GM18505 (cell line): ENCODE measurements at regions not wholly inside any gene's neighbourhood (a gene's known extent, or its start where the extent isn't known, plus 50 kb on each side); places are given as distances from the start of the nearest gene placed in this dataset.

Experiments used
- ATAC-seq: cut with Tn5 transposase; IDR thresholded peaks from one replicate; pipeline ENCODE4 v1.9.1; 2021; ENCODE audit not compliant: unreplicated experiment
- POLR2A ChIP-seq: IDR thresholded peaks from 4 replicates; pipeline ENCODE4 v1.6.1; 2011; ENCODE audit warnings: borderline replicate concordance; ENCODE audit not compliant: insufficient read depth, insufficient read length; ENCODE audit errors: extremely low read depth

GRCh38 chr20:51195990-51196389 lies 173.1 kb upstream of the KCNG1 start:
- no peak for ATAC-seq
- TF ChIP-seq POLR2A, result no peak

- TF ChIP-seq POLR2A, result no peak
- ATAC-seq, result no peak
Measured at GRCh38 chr20:51195419-51195901, 172.6 kb upstream of the KCNG1 start.

GRCh38 chr20:51193066-51193772 lies 170.3 kb upstream of the KCNG1 start:
- TF ChIP-seq POLR2A, result no peak
- no peak for ATAC-seq

DNA sequence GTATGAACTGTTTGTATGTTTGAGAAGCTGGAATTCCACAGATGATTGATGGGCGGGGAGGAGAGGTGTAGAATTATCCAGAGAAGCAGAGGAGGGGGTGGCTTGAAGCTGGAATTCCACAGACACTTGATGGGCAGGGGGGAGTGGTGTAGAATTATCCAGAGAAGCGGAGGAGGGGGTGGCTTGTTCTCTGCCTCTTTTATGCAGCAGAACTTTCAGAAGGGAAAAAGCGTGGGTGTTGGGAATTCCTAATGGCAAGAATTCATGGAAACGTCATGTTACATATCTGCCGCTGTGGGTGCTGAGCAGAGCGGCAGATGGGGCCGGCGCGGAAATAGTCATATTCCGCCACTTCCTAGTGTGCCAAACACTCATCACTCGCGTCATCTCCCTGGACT lies 167.9 kb upstream of the KCNG1 start:
- ATAC-seq, result no peak
- no peak for TF ChIP-seq POLR2A

GRCh38 chr20:51189814-51190782 lies 167.2 kb upstream of the KCNG1 start:
- TF ChIP-seq POLR2A, result no peak
- ATAC-seq, result no peak

- no peak for TF ChIP-seq POLR2A
- no peak for ATAC-seq
Measured at GRCh38 chr20:51188941-51189340, 166.0 kb upstream of the KCNG1 start.

DNA sequence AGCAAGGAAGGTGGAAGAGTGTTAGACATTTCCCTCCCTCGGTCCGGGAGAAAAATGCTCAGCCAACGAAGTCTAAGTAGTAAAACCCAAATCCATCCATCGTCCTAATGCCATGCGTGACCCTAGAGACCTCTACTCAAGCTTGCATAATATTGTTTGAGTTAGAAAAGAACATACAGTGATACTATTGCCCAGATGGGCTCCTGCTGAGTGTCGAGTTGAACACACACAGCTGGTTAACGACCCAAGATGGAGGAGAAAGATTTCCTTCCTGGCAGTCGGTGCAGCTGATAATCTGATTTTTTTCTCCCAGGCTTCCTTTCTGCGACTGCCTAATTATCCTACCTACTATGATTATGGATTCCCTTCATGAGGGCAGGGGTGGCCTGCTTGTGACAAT lies 164.4 kb upstream of the KCNG1 start:
- TF ChIP-seq POLR2A, result no peak
- ATAC-seq, result no peak

DNA sequence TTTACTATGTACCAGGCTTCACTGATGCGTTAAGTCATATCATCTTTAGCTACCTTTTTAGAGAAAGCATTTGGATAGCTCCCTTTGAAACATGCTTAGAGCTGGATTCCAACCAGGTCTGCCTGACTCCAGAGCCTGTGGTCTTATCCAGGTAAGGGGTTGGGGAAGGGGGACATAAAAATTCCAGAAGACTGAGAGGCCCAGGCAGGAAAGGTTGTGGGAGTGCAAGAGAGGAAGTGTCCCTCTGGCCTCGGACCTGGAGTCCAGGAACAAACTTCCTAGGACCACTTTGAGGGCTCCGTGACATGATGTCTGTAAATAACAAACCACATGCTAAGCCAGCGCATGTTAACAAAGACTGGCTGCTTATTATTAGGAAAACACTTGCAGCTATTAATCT lies 163.0 kb upstream of the KCNG1 start:
- no peak for ATAC-seq
- no peak for TF ChIP-seq POLR2A

GRCh38 chr20:51185277-51185676 lies 162.4 kb upstream of the KCNG1 start:
- no peak for ATAC-seq
- no peak for TF ChIP-seq POLR2A

DNA sequence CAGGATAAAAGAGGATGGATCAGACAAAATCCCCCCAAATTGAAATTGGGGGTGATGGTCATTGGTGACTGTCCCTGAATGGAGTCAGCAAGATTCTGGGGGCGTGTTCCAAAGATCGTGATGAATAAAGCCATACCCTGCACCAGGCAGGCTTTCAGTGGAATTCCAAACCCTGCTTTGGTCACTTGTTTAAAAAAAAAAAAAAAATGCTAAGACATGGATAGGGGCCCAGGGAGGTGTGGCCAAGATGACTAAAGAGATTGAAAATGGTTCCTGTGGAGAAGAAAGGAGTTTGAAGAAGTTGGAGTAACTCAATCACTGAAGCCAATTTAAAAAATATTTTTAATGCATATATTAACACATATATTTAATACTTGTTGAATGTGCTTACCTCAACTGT lies 161.4 kb upstream of the KCNG1 start:
- ATAC-seq, result no peak
- TF ChIP-seq POLR2A, result no peak

DNA sequence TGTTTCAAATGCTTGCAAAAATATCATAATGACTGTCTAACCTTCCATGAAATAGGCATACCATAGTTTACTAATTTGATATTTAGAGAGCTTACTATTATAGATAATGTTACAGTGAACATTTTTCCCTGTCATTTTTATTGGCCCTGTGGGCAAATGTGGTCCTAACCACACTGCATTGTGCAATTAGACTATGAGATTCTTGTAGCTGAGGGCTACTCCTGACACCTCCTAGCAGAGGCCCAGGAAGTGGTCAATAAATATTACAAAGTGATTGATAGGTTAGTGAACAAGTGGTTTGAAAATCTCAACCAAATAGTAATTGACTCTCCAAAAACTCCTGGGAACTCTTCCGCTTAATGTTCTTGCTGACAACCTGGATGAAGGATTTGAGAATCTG lies 160.5 kb upstream of the KCNG1 start:
- no peak for TF ChIP-seq POLR2A

GRCh38 chr20:51182571-51182970 lies 159.7 kb upstream of the KCNG1 start:
- no peak for ATAC-seq
- no peak for TF ChIP-seq POLR2A

More for the DNA sequence above, 160.5 kb upstream of the KCNG1 start:
- ATAC-seq, result no peak

GRCh38 chr20:51178153-51178552 lies 155.2 kb upstream of the KCNG1 start:
- no peak for TF ChIP-seq POLR2A
- ATAC-seq, result no peak

- no peak for TF ChIP-seq POLR2A
- no peak for ATAC-seq
Measured at GRCh38 chr20:51176876-51177275, 154.0 kb upstream of the KCNG1 start.
